Skeletal muscle satellite cell (primary cell): ENCODE measurements at regions not wholly inside any gene's neighbourhood (a gene's known extent, or its start where the extent isn't known, plus 50 kb on each side); places are given as distances from the start of the nearest gene placed in this dataset.
A peak's percentile ranks its signal among the peaks of the same experiment; 100 is the strongest.
"Not testable (repeated sequence)": the region's sequence is repeated elsewhere in the genome, so short reads cannot be mapped to it uniquely, and the experiment has no call there.

Experiments used
- H3K27me3 ChIP-seq: 2 replicates; pipeline ENCODE4 v1.7.0; 2013; ENCODE audit warnings: low read length; ENCODE audit not compliant: control insufficient read depth, insufficient read depth
- H3K36me3 ChIP-seq: 2 replicates; pipeline ENCODE4 v1.7.0; 2013; ENCODE audit warnings: mild to moderate bottlenecking, control low read depth, low read length; ENCODE audit not compliant: insufficient read depth
- H3K4me1 ChIP-seq: 2 replicates; pipeline ENCODE4 v1.7.0; 2013; ENCODE audit warnings: low read length; ENCODE audit not compliant: control insufficient read depth, insufficient read depth
- H3K4me2 ChIP-seq: 2 replicates; pipeline ENCODE4 v1.7.0; 2013; ENCODE audit warnings: mild to moderate bottlenecking, low read length
- H3K4me3 ChIP-seq: 2 replicates; pipeline ENCODE4 v1.7.0; 2013; ENCODE audit warnings: low read length
- H3K9ac ChIP-seq: 2 replicates; pipeline ENCODE4 v1.7.0; 2013; ENCODE audit warnings: mild to moderate bottlenecking, low read depth, low read length, moderate library complexity
- H3K9me3 ChIP-seq: replicated peaks from 2 replicates; pipeline ENCODE4 v1.7.0; 2013; ENCODE audit warnings: mild to moderate bottlenecking, control low read depth, low read length

DNA sequence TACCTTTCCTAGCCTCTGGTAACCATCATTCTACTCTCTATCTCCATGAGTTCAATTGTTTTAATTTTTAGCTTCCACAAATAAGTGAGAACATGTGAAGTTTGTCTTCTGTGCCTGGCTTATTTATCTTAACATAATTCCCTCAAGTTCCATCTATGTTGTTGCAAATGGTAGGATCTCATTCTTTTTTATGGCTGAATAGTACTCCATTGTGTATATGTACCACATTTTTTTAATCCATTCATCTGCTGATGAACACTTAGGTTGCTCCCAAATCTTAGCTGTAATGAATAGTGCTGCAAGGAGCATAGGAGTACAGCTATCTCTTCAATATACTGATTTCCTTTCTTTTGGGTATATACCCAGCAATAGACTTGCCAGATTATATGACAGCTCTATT is 78.8 kb upstream of the CREB5 start:
- H3K9ac ChIP-seq, H3K27me3 ChIP-seq, H3K36me3 ChIP-seq, H3K9me3 ChIP-seq, H3K4me3 ChIP-seq, H3K4me2 ChIP-seq: not testable (repeated sequence)
- H3K4me1 ChIP-seq = peaks cover 19% of the 10 kb centered on the region

DNA sequence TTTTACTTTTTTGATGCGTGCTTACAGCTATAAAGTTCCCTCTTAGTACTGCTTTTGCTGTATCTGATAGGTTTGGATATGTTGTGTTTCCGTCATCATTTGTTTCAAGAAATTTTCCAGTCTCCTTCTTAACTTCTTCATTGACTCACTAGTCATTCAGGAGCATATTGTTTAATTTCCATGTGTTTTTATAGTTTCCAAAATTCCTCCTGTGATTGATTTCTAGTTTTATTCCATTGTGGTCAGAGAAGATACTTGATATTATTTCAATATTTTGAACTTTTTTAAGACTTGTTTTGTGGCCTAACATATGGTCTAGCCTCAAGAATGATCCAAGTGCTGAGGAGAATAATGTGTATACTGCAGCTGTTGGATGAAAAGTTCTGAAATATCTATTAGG is 75.5 kb upstream of the CREB5 start:
- no peaks in the 10 kb centered on the region for H3K9me3 ChIP-seq
- H3K9ac ChIP-seq = no peak overlapping the region
- no peak overlapping the region for H3K4me3 ChIP-seq
- no peaks in the 10 kb centered on the region for H3K36me3 ChIP-seq
- no peaks in the 10 kb centered on the region for H3K4me1 ChIP-seq
- no peak overlapping the region for H3K4me2 ChIP-seq
- no peaks in the 10 kb centered on the region for H3K27me3 ChIP-seq

GRCh38 chr7:28338041-28338440 is 74.3 kb upstream of the CREB5 start:
- Histone ChIP-seq H3K4me1 (no peaks in the 10 kb centered on the region), H3K9me3 (no peaks in the 10 kb centered on the region), H3K27me3 (no peaks in the 10 kb centered on the region), H3K9ac (no peak overlapping the region), H3K4me3 (no peak overlapping the region), H3K36me3 (no peaks in the 10 kb centered on the region), H3K4me2 (no peak overlapping the region)

GRCh38 chr7:28343462-28343861 is 68.9 kb upstream of the CREB5 start:
- Histone ChIP-seq H3K36me3 (no peaks in the 10 kb centered on the region), H3K4me1 (peaks cover 29% of the 10 kb centered on the region), H3K9me3 (no peaks in the 10 kb centered on the region), H3K4me2 (no peak overlapping the region), H3K27me3 (no peaks in the 10 kb centered on the region), H3K4me3 (no peak overlapping the region), H3K9ac (no peak overlapping the region)

DNA sequence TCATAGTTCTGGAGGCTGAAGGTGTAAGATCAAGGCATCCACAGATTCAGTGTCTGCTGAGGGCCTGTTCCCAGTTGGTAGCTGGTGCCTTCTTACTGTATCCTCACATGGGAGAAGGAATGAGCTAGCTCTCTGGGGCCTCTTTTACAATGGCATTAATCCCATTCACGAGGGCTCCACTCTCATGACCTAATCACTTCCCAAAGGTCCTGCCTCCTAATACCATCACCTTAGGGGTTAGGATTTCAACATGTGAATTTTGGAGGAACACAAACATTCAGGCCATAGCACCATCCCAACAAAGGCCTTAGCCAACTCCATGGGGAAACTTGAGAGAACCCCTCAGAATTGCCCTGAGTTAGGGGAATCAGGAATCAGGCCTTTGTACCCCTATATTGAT is 66.1 kb upstream of the CREB5 start:
- H3K27me3 ChIP-seq = no peaks in the 10 kb centered on the region
- peak overlapping the region; percentile 78 for H3K4me2 ChIP-seq
- peak overlapping the region; percentile 71 for H3K9ac ChIP-seq
- no peak overlapping the region for H3K4me3 ChIP-seq
- H3K36me3 ChIP-seq = no peaks in the 10 kb centered on the region
- H3K4me1 ChIP-seq = peaks cover 47% of the 10 kb centered on the region
- H3K9me3 ChIP-seq = no peaks in the 10 kb centered on the region

DNA sequence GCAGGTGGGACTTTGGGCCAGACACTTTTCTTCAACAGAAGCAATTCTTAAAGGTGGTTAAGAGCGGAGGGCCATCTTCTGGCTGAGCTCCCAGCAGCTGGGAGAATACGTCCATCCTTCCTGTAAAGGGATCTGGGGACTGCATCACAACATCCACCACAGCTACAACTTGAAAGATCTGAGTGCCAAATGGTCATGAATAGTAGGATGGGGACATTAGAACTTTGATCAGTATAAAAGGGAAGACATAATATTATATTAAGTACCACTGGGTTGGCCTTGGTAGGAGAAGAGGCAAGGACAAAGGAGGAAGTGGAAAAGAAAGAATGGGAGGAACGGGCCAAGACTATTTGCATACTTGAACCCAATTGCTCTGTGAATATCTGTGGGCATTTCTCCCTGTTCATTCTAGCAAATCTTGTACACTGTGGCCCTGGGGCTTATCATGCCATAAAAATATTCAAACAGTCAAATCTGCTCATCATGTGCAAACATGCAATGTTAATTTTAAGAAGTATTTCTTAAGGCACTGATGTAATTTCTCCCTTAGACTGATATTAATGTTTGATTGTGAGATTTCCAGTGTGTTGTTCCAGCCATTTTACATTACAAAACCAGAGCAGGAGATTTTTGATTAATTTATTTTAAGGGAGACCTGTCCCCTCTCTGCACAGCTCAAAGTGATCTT is 65.5 kb upstream of the CREB5 start:
- Histone ChIP-seq H3K4me2 (peak overlapping the region; percentile 78), H3K27me3 (no peaks in the 10 kb centered on the region), H3K9me3 (no peaks in the 10 kb centered on the region), H3K9ac (peak overlapping the region; percentile 71), H3K36me3 (no peaks in the 10 kb centered on the region), H3K4me3 (peak overlapping the region; percentile 7), H3K4me1 (peaks cover 47% of the 10 kb centered on the region)

DNA sequence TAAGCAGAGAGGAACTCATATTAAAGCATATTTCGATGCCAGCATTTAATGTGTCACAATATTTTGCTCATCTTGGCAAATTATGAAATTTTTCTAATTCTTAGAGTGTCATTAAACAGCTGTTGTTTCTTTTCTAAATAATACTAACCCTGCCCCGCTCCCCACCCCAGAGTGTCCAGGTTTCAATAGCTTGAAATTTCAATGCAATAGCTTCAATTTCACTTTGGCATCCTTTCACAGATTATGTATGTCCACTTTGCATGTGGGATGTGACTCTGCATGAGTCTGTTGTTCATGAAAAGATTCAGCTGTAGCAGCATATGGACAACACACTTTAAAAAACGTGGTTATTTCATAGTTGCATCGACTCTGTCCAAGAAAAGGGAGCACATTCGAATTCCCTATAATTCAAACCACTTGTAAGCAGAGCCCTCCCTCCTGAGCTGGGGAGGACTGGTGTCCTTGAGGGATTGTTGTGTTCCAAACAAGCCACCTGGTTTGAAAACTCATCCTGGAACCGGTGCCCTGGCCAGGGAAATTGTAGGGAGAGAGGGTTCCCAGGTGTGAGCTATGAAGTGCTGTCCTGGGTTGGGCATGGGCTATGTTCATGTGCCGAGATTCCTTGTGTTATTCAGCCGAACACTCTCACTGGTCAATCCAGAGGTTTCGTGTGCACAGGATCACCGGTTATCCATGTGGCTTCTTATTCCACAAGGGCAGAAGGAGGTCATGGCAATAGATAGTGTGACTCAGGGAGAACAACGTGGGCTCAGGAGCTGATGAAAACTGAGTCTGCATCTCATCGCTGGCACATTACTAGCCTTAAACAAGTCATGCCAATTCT is 64.6 kb upstream of the CREB5 start:
- H3K4me1 ChIP-seq = peaks cover 47% of the 10 kb centered on the region
- peak overlapping the region; percentile 78 for H3K9ac ChIP-seq
- H3K4me2 ChIP-seq = peak overlapping the region; percentile 78
- peak overlapping the region; percentile 47 for H3K4me3 ChIP-seq
- no peaks in the 10 kb centered on the region for H3K36me3 ChIP-seq
- no peaks in the 10 kb centered on the region for H3K9me3 ChIP-seq
- H3K27me3 ChIP-seq = no peaks in the 10 kb centered on the region

DNA sequence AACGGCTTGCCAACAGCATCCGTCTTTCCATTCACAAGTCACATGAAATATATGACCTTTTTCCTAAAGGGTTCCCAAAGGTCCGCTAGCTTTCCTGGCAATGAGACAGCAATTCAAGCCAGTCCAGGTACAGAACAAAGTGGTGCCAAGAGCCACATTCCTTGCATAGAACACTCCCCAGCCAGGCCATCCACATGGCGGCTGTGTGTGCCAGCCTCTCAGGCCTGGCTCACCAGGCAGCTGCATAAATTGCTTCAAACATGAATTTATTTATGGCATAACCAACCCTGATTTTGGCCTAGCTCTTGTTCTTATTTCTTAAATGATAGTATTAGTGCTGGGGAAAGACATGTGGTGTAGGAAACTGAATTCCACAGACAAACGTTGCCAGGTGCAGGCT is 63.7 kb upstream of the CREB5 start:
- H3K4me3 ChIP-seq = no peak overlapping the region
- H3K4me2 ChIP-seq = peak overlapping the region; percentile 78
- no peaks in the 10 kb centered on the region for H3K27me3 ChIP-seq
- peak overlapping the region; percentile 46 for H3K9ac ChIP-seq
- H3K36me3 ChIP-seq = no peaks in the 10 kb centered on the region
- no peaks in the 10 kb centered on the region for H3K9me3 ChIP-seq
- H3K4me1 ChIP-seq = peaks cover 47% of the 10 kb centered on the region

DNA sequence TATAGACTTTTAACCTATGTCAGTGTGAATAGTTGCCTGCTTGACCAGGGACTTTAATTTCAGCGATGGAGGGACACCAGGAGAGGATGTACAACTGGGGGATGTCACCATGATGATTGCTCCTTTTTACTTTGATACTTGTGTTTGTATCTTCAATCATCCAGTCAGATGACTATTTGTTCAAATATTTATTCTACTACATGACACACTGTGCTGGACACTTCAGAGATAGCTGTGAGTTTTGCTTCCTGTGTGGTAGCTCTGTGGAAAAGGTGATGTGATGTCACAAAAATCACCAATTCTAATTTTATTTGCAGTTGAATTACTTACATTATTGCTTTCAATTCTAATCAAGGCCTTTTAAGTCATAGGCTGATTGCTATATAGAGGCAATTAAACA is 62.7 kb upstream of the CREB5 start:
- Histone ChIP-seq H3K4me3 (no peak overlapping the region), H3K9me3 (no peaks in the 10 kb centered on the region), H3K9ac (no peak overlapping the region), H3K4me1 (peaks cover 54% of the 10 kb centered on the region), H3K36me3 (no peaks in the 10 kb centered on the region), H3K4me2 (peak overlapping the region; percentile 16), H3K27me3 (no peaks in the 10 kb centered on the region)

- Histone ChIP-seq H3K9ac (no peak overlapping the region), H3K4me2 (no peak overlapping the region), H3K36me3 (no peaks in the 10 kb centered on the region), H3K4me1 (peaks cover 62% of the 10 kb centered on the region), H3K27me3 (no peaks in the 10 kb centered on the region), H3K9me3 (no peaks in the 10 kb centered on the region), H3K4me3 (no peak overlapping the region)
These were observed 61.7 kb upstream of the CREB5 start for GRCh38 chr7:28350662-28351061.

- H3K9ac ChIP-seq = no peak overlapping the region
- no peaks in the 10 kb centered on the region for H3K36me3 ChIP-seq
- H3K4me2 ChIP-seq = no peak overlapping the region
- H3K9me3 ChIP-seq = no peaks in the 10 kb centered on the region
- H3K4me3 ChIP-seq = no peak overlapping the region
- H3K27me3 ChIP-seq = no peaks in the 10 kb centered on the region
- peaks cover 62% of the 10 kb centered on the region for H3K4me1 ChIP-seq
These were observed 60.9 kb upstream of the CREB5 start for GRCh38 chr7:28351450-28351849.
